ENCODE measurements at regions not wholly inside any gene's neighbourhood (a gene's known extent, or its start where the extent isn't known, plus 50 kb on each side); places are given as distances from the start of the nearest gene placed in this dataset.

GRCh38 chr3:118101891-118102290 is 932.8 kb downstream of the IGSF11 start:
- Histone ChIP-seq H3K4me1 (no peaks in the 10 kb centered on the region), H3K27ac (no peak overlapping the region), H3K27me3 (no peaks in the 10 kb centered on the region), H3K4me3 (no peak overlapping the region), H3K9me3 (no peaks in the 10 kb centered on the region), H3K36me3 (no peaks in the 10 kb centered on the region)
- intact Hi-C loops (cut with DNase I; ENCODE audit: low total_unique reads) (no loop called here), in situ Hi-C loops (cut with MboI; ENCODE audit: low sequenced_read_pairs in 4 of 4) (no loop called here)
- DNase-seq = no peak
- TF ChIP-seq POLR2A (IDR thresholded peaks at IDR 0.05) = no peak
- no peak for TF ChIP-seq CTCF (IDR thresholded peaks at IDR 0.05 in 4 of 5, conservative IDR thresholded peaks at IDR 0.05 in 1 of 5)
- ATAC-seq = no peak

- H3K9me3 ChIP-seq = no peaks in the 10 kb centered on the region
- ATAC-seq = no peak
- intact Hi-C loops (cut with DNase I; ENCODE audit: low total_unique reads) = no loop called here
These were observed 931.9 kb downstream of the IGSF11 start for GRCh38 chr3:118102737-118103136.

GRCh38 chr3:118108201-118108600 is 926.4 kb downstream of the IGSF11 start:
- Histone ChIP-seq H3K27me3 (no peaks in the 10 kb centered on the region), H3K4me1 (no peaks in the 10 kb centered on the region)

More at GRCh38 chr3:118102737-118103136, 931.9 kb downstream of the IGSF11 start:
- Histone ChIP-seq H3K27me3 (no peaks in the 10 kb centered on the region), H3K36me3 (no peaks in the 10 kb centered on the region), H3K4me3 (no peak overlapping the region), H3K4me1 (no peaks in the 10 kb centered on the region), H3K27ac (no peak overlapping the region)
- in situ Hi-C loops (cut with MboI; ENCODE audit: low sequenced_read_pairs in 4 of 4) = no loop called here
- TF ChIP-seq POLR2A (IDR thresholded peaks at IDR 0.05) = no peak
- TF ChIP-seq CTCF (IDR thresholded peaks at IDR 0.05 in 4 of 5, conservative IDR thresholded peaks at IDR 0.05 in 1 of 5) = no peak
- DNase-seq = no peak

GRCh38 chr3:118108769-118109168 is 925.9 kb downstream of the IGSF11 start:
- DNase-seq = no peak
- Histone ChIP-seq H3K4me3 (no peak overlapping the region), H3K27me3 (no peaks in the 10 kb centered on the region), H3K9me3 (no peaks in the 10 kb centered on the region), H3K27ac (no peak overlapping the region), H3K36me3 (no peaks in the 10 kb centered on the region), H3K4me1 (no peaks in the 10 kb centered on the region)
- in situ Hi-C loops (cut with MboI; ENCODE audit: low sequenced_read_pairs in 4 of 4) (no loop called here), intact Hi-C loops (cut with DNase I; ENCODE audit: low total_unique reads) (no loop called here)
- TF ChIP-seq CTCF (IDR thresholded peaks at IDR 0.05 in 4 of 5, conservative IDR thresholded peaks at IDR 0.05 in 1 of 5) (no peak), POLR2A (IDR thresholded peaks at IDR 0.05) (no peak)
- ATAC-seq = no peak

More at GRCh38 chr3:118108201-118108600, 926.4 kb downstream of the IGSF11 start:
- in situ Hi-C loops (cut with MboI; ENCODE audit: low sequenced_read_pairs in 4 of 4) = no loop called here
- Histone ChIP-seq H3K4me3 (no peak overlapping the region), H3K36me3 (no peaks in the 10 kb centered on the region), H3K27ac (no peak overlapping the region), H3K9me3 (no peaks in the 10 kb centered on the region)
- intact Hi-C loops (cut with DNase I; ENCODE audit: low total_unique reads) = no loop called here
- TF ChIP-seq CTCF (IDR thresholded peaks at IDR 0.05 in 4 of 5, conservative IDR thresholded peaks at IDR 0.05 in 1 of 5) = no peak
- no peak for TF ChIP-seq POLR2A (IDR thresholded peaks at IDR 0.05)
- DNase-seq (no peak), ATAC-seq (no peak)

- Histone ChIP-seq H3K27me3 (no peaks in the 10 kb centered on the region), H3K4me3 (no peak overlapping the region), H3K4me1 (no peaks in the 10 kb centered on the region), H3K36me3 (no peaks in the 10 kb centered on the region), H3K9me3 (no peaks in the 10 kb centered on the region), H3K27ac (no peak overlapping the region)
- no peak for DNase-seq
- intact Hi-C loops (cut with DNase I; ENCODE audit: low total_unique reads) (no loop called here), in situ Hi-C loops (cut with MboI; ENCODE audit: low sequenced_read_pairs in 4 of 4) (no loop called here)
- no peak for ATAC-seq
- TF ChIP-seq CTCF (IDR thresholded peaks at IDR 0.05 in 4 of 5, conservative IDR thresholded peaks at IDR 0.05 in 1 of 5) = no peak
- TF ChIP-seq POLR2A (IDR thresholded peaks at IDR 0.05) = no peak
These were observed 924.4 kb downstream of the IGSF11 start for GRCh38 chr3:118110211-118110610.

Measured in gastrocnemius medialis (tissue), 4 donors.